GM18951 (cell line): ENCODE measurements at regions not wholly inside any gene's neighbourhood (a gene's known extent, or its start where the extent isn't known, plus 50 kb on each side); places are given as distances from the start of the nearest gene placed in this dataset.

Source experiments
- POLR2A ChIP-seq: IDR thresholded peaks from 4 replicates; pipeline ENCODE4 v1.6.1; 2011; ENCODE audit warnings: mild to moderate bottlenecking; ENCODE audit not compliant: insufficient read length, insufficient read depth; ENCODE audit errors: extremely low read depth
- in situ Hi-C: fragments of 300-500 bp; cut with MboI; formaldehyde crosslinking; loops from one replicate; pipeline ENCODE4 v1.12.0; 2022; ENCODE audit warnings: low sequenced_read_pairs, mixed read lengths, inconsistent platforms; ENCODE audit not compliant: unreplicated experiment

GRCh38 chr5:24909210-24909609 is 264.4 kb upstream of the CDH10 start:
- in situ Hi-C loops, result no loop called here
- no peak for TF ChIP-seq POLR2A

DNA sequence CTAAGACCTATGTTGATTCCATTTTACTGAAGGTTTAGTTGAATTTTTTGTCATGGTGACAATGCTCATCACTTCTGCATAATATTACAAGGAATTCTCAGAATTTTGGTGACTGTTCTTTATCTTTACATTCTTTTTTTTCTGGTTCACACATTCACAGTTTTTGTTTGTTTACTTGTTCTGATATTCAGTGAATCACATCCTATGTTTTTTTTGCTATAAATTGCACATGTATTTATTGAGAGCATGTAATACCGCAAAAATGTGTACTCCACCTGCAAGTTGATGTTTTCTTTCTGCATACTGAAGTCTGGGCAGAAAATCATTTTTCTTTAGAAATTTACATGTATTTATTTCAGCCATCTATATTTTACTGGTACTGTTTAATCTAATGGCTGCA is 261.9 kb upstream of the CDH10 start:
- in situ Hi-C loops, result no loop called here
- no peak for TF ChIP-seq POLR2A

GRCh38 chr5:24904981-24905517 is 260.3 kb upstream of the CDH10 start:
- in situ Hi-C loops, result no loop called here
- TF ChIP-seq POLR2A, result no peak

DNA sequence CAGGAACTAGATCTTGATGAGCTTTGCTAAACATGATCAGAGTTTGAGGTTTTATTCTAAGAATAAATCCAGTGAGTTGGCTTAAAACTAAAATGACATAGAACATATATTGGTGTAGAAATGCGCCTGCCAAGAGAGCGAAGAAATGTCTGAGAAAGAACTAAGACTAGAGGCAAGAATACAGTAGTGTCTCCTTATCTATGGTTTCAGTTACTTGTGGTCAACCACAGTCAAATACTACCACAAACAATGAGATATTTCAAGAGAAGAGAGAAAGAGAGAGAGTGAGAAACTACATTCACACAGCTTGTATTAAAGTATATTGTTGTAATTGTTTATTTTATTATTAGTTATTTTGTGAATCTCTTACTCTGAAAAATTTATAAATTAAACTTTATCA is 254.4 kb upstream of the CDH10 start:
- no peak for TF ChIP-seq POLR2A
- in situ Hi-C loops, result no loop called here

DNA sequence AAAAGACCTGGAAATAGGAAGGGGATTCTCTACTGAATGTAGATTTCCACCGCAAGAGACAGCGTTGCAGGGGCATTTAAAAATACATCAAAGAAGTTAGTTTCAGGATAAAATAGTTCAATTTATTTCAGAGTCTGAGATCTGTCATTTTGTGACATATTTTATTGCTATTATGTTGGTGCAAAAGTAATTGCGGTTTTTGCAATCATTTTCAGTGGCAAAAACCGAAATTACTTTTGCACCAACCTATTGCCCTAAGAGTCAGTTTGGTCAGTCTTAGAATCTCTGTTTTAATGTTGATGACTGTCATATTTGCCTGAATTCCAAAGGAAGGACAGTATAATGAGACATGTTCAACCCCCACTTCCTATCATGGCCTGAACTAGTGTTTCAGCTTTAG is 219.5 kb upstream of the CDH10 start:
- no peak for TF ChIP-seq POLR2A
- in situ Hi-C loops, result no loop called here

DNA sequence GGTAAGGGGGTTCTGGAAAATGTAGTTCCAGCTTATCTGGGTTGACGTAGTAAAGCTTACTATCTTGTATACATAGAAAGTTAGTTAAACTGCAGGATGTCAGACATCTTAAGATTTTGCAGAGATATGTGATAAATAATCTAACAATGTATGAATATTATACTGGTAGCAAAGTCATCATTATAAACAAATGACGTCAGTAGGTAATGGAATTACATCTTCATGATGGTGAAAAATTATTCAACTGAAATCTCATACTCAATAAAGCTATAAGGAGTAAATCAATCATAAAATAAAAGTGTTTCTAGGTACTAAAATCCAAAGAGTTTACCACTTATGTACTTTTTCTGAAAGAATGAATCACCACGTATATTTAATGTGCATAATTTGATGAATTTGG is 217.3 kb upstream of the CDH10 start:
- TF ChIP-seq POLR2A, result no peak
- in situ Hi-C loops, result no loop called here

DNA sequence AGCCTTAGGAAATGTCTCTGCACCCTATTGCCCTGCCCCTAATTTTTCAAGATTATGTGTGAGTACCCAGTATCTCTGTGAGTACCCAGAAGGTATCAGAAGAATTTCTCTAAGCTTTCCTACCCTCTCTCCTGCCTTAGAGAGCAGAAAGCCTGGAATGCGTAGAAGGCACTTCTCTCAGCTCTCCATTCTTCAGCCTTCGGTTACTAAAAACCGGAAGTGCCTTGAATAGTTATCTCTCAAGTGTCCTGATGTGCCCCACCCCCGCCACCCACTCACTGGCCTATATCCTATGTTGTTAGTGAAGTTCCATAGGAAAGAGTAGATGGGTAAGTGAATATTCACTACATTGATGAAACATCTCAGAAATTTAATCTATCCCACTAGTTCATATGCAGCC is 210.7 kb upstream of the CDH10 start:
- in situ Hi-C loops, result no loop called here
- no peak for TF ChIP-seq POLR2A

DNA sequence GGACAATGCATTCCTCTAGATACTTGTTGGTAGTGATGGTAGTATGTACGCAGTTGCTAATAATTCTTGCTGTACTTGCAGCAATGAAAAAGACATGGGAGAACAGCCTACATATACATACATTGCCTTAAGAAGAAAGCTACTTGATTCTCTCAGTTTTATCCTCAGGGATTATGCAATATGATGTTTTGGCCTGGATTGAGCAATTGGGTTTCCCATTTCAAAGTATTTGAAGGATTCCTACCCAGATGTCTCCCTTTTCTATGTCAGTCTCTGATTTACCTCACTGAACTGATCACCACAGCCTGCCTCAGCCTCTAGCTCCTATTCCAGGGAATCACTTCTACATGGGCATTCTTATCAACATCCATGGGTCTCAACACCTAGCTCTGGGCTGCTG is 210.1 kb upstream of the CDH10 start:
- in situ Hi-C loops, result no loop called here
- no peak for TF ChIP-seq POLR2A

DNA sequence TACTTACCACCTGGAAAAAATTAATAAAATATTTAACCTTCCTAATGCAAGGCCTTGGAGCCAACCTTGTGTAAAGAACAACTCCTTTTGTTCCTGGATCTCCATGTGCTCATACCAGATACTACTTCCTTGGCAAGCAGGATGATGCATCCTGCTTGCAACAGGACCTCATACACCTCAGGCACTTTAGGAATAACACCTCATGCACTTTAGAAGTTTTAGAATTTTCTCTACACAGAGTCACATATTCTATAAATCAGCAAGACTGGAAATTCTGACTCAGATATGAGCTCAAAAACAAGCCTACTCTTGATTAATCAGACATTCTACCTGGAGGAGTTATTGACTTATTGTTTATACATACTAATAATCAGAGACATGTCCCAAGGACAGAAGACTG is 209.6 kb upstream of the CDH10 start:
- no peak for TF ChIP-seq POLR2A
- in situ Hi-C loops, result no loop called here

DNA sequence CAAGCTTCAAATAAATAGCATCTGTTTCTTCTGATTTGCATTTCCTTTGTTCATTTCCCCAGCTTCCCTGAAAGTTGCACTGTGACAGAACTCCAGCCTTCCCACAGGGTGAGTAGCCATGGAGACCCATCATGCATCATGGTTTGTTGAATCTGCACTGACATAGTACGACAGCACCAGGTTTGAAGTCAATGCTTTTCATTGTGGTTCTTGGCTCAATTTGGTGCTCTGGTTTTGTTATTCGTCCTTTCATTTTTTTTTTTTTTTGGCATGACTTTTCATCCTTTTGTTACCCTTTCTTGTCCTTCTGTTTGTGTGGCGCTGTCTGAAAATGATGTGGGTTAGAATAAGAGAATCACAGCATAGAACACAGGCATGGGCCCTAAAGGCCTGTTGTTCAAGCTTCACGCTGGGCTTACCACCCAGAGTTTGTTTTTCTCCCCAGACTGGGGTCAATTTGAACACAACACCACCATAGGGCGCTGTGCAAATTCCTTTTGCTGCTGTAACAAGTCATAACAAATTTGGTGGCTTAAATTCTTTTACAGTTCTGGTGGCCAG is 206.2 kb upstream of the CDH10 start:
- TF ChIP-seq POLR2A, result no peak
- in situ Hi-C loops, result no loop called here

DNA sequence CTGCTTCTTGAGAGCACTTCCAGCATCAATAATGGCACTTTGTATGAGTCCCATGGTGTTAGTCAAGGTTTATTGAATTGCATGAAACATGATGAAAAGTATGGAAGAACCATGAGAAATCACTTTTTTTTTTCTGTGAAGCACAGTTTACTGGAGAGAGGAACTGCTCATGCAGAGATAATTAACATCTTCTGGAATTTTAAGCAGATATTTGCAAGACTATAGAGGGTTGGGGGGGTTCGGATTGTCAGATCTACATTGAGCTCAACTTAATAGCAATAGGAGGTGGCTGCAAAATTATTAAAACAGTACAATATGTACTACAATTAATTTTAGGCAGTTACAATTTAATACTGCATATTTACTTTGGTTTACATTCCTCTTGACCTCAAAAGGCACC is 204.4 kb upstream of the CDH10 start:
- TF ChIP-seq POLR2A, result no peak
- in situ Hi-C loops, result no loop called here

GRCh38 chr5:24831989-24832388 is 187.2 kb upstream of the CDH10 start:
- in situ Hi-C loops, result no loop called here
- no peak for TF ChIP-seq POLR2A

DNA sequence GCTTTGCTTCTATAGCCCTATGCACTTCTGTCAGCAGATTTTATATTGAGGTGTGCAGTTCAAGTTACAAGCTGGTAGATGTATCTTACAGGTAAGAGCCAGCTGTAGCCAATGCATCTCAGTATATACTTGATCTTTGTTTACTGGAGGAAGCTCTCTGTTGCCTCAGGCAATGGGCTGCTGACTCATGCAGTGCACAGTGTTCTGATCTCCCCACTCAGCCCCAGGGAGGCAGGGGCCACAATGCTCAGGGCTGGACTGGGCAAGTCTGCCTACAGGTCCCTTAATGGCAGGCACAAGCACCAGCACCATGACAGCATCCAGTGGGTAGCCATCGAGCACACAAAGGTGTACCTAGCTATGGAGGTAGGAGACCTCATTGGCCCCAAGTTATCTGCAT is 178.8 kb upstream of the CDH10 start:
- no peak for TF ChIP-seq POLR2A

DNA sequence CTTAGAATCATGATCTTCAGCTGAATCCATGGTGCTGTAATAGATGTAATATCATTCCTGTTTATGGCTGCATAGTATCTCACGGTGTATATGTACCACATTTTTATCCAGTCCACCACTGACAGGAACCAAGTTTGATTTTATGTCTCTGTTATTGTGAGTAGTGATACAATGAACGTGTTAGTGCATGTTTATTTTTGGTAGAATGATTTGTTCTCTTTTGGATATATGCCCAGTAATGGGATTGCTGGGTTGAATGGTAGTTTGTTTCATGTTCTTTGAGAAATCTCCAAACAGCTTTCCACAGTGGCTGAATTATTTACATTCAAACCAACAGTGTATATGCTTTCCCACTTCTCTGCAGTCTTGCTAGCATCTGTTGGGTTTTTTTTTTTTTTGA is 175.1 kb upstream of the CDH10 start:
- in situ Hi-C loops, result loop anchor here (10.0 kb wide), 1 partner anchor 1575 kb away; no protein-coding TSS in a partner anchor
- TF ChIP-seq POLR2A, result no peak

More for the DNA sequence above, 178.8 kb upstream of the CDH10 start:
- in situ Hi-C loops, result loop anchor here (10.0 kb wide), 1 partner anchor 1571 kb away; no protein-coding TSS in a partner anchor

DNA sequence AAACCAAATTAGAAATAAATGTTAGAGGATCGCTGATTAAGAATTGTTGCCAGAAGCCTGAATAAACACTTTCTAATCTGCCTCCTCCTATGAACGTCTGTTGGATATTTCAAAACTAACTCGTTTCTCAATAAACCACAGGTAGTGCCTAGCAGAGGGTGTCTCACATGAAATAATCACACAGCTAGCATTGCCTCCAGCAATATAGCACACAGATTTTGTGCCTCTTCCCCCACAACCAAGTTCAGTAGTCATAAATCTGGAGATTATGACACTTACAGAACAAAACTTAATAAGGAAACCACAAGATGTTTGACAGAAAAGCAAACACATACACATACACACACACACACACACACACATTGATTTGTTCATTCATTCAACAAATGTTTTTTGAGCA is 173.2 kb upstream of the CDH10 start:
- no peak for TF ChIP-seq POLR2A
- in situ Hi-C loops, result no loop called here
